ENCODE measurements at regions not wholly inside any gene's neighbourhood (a gene's known extent, or its start where the extent isn't known, plus 50 kb on each side); places are given as distances from the start of the nearest gene placed in this dataset.

DNA sequence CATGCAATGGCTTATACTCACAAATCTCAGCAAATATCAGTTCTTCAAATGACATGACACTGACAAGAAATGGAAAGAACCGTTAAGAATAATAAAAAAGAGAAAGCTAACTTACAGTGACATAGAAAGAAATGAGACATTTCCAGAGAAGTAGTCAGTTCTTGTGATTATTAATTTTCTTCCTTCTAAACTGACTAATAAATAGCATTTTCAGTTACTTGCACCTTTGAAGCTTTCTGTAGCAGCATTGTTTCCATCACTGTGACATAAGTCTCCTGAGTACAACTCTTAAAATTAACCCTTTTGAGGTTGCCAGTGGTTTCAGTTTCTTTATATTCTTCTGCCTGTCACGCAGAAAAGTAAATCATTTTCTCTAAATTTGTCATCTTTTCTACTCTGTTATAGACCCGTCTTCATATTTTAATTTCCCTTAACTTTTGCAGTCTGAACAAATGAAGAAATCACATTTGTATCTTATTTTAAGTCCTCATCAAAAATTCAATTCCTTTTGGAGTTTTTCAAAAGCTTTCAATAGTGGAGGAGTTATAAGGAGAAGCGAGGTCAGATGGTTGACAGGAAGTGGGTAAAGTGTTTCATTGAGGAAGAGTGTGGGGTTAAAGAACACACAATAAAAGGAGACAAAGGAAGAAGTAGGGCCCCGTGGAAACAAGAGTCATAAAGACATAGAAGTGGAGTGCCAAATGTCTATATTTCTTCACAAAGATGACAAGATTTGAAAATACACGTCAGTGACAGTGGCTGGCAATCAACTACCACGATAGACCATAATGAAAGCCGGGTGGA lies 57.9 kb upstream of the S1PR1 start:
- TF ChIP-seq ZNF23 (tag by site-specific recombination; IDR thresholded peaks at IDR 0.05; ENCODE audit: borderline replicate concordance) (no peak), YY1 (tag by site-specific recombination; IDR thresholded peaks at IDR 0.05) (no peak), KLF1 (tag by site-specific recombination; IDR thresholded peaks at IDR 0.05) (no peak), ZNF274 (IDR thresholded peaks at IDR 0.05; ENCODE audit: low read length) (no peak), ZNF274 (tag by site-specific recombination; IDR thresholded peaks at IDR 0.05; ENCODE audit: borderline replicate concordance) (no peak), ZNF146 (tag by site-specific recombination; IDR thresholded peaks at IDR 0.05) (no peak), ZNF324 (tag by site-specific recombination; IDR thresholded peaks at IDR 0.05) (no peak), ZNF184 (tag by site-specific recombination; IDR thresholded peaks at IDR 0.05) (no peak), MEIS1 (CRISPR knock-in tag; IDR thresholded peaks at IDR 0.05; ENCODE audit: borderline replicate concordance) (no peak)
- TF ChIP-seq, protein P1, sequence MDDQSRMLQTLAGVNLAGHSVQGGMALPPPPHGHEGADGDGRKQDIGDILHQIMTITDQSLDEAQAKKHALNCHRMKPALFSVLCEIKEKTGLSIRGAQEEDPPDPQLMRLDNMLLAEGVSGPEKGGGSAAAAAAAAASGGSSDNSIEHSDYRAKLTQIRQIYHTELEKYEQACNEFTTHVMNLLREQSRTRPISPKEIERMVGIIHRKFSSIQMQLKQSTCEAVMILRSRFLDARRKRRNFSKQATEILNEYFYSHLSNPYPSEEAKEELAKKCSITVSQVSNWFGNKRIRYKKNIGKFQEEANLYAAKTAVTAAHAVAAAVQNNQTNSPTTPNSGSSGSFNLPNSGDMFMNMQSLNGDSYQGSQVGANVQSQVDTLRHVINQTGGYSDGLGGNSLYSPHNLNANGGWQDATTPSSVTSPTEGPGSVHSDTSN (CRISPR knock-in tag; IDR thresholded peaks at IDR 0.05): no peak
- TF ChIP-seq, protein P2, sequence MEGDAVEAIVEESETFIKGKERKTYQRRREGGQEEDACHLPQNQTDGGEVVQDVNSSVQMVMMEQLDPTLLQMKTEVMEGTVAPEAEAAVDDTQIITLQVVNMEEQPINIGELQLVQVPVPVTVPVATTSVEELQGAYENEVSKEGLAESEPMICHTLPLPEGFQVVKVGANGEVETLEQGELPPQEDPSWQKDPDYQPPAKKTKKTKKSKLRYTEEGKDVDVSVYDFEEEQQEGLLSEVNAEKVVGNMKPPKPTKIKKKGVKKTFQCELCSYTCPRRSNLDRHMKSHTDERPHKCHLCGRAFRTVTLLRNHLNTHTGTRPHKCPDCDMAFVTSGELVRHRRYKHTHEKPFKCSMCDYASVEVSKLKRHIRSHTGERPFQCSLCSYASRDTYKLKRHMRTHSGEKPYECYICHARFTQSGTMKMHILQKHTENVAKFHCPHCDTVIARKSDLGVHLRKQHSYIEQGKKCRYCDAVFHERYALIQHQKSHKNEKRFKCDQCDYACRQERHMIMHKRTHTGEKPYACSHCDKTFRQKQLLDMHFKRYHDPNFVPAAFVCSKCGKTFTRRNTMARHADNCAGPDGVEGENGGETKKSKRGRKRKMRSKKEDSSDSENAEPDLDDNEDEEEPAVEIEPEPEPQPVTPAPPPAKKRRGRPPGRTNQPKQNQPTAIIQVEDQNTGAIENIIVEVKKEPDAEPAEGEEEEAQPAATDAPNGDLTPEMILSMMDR (tag by site-specific recombination; IDR thresholded peaks at IDR 0.05): no peak
- TF ChIP-seq, protein P3, sequence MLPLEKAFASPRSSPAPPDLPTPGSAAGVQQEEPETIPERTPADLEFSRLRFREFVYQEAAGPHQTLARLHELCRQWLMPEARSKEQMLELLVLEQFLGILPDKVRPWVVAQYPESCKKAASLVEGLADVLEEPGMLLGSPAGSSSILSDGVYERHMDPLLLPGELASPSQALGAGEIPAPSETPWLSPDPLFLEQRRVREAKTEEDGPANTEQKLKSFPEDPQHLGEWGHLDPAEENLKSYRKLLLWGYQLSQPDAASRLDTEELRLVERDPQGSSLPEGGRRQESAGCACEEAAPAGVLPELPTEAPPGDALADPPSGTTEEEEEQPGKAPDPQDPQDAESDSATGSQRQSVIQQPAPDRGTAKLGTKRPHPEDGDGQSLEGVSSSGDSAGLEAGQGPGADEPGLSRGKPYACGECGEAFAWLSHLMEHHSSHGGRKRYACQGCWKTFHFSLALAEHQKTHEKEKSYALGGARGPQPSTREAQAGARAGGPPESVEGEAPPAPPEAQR (tag by site-specific recombination; IDR thresholded peaks at IDR 0.05): no peak
- TF ChIP-seq, protein P4, sequence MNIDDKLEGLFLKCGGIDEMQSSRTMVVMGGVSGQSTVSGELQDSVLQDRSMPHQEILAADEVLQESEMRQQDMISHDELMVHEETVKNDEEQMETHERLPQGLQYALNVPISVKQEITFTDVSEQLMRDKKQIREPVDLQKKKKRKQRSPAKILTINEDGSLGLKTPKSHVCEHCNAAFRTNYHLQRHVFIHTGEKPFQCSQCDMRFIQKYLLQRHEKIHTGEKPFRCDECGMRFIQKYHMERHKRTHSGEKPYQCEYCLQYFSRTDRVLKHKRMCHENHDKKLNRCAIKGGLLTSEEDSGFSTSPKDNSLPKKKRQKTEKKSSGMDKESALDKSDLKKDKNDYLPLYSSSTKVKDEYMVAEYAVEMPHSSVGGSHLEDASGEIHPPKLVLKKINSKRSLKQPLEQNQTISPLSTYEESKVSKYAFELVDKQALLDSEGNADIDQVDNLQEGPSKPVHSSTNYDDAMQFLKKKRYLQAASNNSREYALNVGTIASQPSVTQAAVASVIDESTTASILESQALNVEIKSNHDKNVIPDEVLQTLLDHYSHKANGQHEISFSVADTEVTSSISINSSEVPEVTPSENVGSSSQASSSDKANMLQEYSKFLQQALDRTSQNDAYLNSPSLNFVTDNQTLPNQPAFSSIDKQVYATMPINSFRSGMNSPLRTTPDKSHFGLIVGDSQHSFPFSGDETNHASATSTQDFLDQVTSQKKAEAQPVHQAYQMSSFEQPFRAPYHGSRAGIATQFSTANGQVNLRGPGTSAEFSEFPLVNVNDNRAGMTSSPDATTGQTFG (tag by site-specific recombination; IDR thresholded peaks at IDR 0.05; ENCODE audit: borderline replicate concordance): no peak
- TF ChIP-seq, protein P5, sequence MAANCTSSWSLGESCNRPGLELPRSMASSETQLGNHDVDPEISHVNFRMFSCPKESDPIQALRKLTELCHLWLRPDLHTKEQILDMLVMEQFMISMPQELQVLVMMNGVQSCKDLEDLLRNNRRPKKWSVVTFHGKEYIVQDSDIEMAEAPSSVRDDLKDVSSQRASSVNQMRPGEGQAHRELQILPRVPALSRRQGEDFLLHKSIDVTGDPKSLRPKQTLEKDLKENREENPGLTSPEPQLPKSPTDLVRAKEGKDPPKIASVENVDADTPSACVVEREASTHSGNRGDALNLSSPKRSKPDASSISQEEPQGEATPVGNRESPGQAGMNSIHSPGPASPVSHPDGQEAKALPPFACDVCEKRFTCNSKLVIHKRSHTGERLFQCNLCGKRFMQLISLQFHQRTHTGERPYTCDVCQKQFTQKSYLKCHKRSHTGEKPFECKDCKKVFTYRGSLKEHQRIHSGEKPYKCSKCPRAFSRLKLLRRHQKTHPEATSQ (tag by site-specific recombination; IDR thresholded peaks at IDR 0.05): no peak
- TF ChIP-seq, protein P6, sequence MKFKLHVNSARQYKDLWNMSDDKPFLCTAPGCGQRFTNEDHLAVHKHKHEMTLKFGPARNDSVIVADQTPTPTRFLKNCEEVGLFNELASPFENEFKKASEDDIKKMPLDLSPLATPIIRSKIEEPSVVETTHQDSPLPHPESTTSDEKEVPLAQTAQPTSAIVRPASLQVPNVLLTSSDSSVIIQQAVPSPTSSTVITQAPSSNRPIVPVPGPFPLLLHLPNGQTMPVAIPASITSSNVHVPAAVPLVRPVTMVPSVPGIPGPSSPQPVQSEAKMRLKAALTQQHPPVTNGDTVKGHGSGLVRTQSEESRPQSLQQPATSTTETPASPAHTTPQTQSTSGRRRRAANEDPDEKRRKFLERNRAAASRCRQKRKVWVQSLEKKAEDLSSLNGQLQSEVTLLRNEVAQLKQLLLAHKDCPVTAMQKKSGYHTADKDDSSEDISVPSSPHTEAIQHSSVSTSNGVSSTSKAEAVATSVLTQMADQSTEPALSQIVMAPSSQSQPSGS (tag by site-specific recombination; IDR thresholded peaks at IDR 0.05; ENCODE audit: low read depth): no peak

Data from HEK293 (cell line).